ENCODE measurements at regions not wholly inside any gene's neighbourhood (a gene's known extent, or its start where the extent isn't known, plus 50 kb on each side); places are given as distances from the start of the nearest gene placed in this dataset.

DNA sequence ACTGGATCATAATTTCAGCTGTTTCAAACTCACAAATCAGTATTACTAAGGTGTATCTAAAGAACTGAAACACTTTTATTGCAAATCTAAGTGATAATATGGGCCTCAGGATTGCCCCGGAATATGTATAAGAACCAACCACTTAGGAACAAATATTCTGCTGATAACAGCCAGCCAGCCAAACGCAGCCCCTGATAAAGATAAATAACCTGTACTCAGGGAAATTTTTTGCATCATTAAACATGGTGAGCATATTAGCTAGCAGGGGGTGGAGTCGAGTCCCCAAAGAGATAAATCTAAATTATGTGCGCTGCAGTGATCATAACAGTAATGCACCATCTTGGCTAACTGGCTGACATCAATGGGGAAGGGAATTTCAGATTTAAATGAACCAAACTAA is 410.2 kb upstream of the MAP3K7 start:
- DNase-seq (ENCODE audit: low spot score) = no peak

DNA sequence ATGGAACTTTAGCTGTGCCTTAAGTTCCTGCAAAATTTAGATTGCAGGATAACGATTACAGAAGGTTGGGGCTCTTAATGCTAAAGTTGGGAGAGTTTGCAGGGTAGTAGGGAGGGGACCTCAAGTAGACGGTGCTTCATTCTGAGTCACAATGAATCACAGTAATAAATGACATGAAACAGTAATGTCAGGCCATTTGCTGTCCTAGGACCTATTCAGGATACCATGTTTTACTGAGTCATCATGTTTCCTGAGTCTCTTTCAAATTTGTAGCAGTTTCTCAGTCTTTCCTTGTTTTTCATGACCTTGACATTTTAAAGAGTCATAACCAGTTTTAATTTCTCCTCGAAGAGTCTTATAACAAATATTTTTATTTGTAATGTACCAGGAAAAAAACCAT is 406.9 kb upstream of the MAP3K7 start:
- no peak for DNase-seq (ENCODE audit: low spot score)

GRCh38 chr6:90989763-90990162 is 402.9 kb upstream of the MAP3K7 start:
- no peak for DNase-seq (ENCODE audit: low spot score)

- DNase-seq (ENCODE audit: low spot score) = no peak
Measured at GRCh38 chr6:90984066-90984465, 397.2 kb upstream of the MAP3K7 start.

DNA sequence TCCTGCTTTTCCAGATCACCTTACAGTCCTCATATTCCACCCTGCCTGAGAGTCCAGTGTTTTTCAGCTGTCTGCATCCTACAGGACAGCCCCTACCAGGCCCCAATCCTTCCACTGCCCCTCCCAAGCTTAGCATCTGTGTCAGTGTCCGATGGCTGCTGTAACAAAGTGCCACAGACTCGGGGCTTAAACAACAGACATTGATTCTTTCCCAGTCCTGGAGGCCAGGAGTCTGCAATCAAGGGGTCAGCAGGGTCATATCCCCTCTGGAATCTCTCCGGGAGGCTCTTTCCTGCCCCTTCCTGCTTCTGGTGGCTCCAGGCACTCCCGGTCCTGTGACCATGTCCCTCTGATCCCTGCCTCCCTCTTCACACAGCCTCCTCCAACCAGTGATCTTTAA is 396.6 kb upstream of the MAP3K7 start:
- DNase-seq (ENCODE audit: low spot score) = no peak

DNA sequence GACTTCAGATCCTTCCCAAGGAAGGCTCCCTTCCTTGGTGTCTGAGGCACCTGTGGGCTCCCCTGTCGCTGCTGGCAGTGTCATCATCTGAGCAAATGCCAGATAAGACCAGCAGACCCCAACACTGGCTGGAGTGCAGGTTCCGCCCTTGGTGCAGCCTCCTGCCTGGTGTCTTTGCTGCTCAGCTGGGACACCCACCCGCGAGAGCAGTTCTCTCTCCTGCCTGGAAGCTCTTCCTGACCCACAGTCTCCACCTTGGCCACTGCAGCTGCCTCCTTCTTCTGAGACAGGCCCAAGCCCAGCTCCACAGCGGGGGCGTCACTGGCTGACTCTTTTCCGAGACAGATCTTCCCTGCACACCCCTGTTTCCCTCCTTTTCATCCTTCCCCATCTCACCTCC is 395.7 kb upstream of the MAP3K7 start:
- no peak for DNase-seq (ENCODE audit: low spot score)

DNA sequence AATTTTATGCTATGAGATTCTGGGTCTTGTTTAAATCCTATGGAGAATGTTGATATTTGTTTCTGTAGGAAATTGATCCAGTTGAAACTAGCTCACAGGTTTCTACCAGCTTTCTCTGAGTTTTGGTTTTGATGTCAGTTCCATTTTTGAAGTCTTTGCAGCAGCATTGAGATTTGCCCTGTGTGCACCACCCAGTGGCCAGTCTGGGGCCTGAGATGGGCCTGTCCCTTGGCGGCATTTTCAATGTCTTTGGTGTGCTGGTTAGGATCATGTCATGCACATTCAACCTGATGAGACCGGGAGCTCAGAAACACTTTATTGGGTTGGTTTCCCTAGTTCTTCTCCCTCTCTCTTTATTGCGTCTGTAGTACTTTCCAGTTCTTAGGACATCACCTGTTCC is 395.2 kb upstream of the MAP3K7 start:
- peak; percentile 3 for DNase-seq (ENCODE audit: low spot score)

DNA sequence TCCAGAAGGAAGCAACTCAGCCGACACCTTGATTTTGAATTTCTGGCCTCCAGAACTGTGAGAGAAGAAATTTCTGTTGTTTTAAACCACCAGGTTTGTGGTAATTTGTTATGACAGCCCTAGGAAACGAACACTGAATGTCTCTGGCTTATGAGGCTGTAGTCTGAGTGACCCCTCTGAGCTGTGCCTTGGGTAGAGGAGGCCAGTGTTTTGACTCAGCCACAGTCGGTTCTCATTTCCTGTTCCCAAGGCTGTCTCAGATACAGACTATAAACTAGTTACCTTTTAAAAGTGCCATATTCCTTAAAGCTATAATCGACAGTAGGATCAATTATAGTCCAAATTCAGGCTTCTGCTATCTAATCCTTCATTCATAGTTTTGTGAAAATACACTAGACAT is 391.2 kb upstream of the MAP3K7 start:
- DNase-seq (ENCODE audit: low spot score) = no peak

DNA sequence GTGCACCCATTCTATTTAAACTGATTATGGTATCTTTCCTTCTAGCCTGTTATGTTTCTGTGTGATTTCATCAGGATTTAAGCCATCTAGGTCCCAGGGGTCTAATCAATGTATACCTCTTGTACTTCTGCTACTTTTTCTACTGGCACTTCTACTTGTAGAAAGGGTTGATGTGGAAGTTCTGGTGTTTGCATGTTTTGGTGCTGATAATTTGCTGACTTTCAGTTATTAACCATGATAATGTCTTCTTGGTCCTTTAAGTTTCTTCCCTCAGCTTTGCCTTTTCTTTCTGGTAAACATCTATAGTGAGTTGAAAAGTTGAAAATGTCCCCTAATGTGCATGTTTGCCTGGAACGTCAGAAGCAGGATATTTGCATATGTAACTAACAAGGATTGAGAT is 390.6 kb upstream of the MAP3K7 start:
- no peak for DNase-seq (ENCODE audit: low spot score)

DNA sequence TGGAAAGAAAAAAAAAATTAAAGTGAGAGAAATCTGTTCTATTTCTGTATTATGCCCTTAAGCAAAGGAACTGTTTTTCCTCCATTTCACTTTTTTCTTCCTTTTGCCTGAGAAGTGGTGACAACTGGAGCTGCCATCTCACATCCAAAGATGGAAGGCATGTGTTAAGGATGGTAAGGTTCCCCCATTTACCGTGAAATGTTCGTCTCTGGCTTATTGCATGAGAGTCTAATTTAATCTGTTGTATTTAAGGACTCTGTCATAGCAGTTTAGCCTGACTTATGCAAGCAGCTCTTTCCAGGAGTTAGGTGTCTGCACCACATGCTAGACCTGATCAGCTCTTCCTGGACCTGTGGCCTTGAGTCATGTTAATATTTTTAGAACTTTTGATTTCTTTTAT is 389.5 kb upstream of the MAP3K7 start:
- DNase-seq (ENCODE audit: low spot score) = no peak

GRCh38 chr6:90975741-90976140 is 388.9 kb upstream of the MAP3K7 start:
- no peak for DNase-seq (ENCODE audit: low spot score)

DNA sequence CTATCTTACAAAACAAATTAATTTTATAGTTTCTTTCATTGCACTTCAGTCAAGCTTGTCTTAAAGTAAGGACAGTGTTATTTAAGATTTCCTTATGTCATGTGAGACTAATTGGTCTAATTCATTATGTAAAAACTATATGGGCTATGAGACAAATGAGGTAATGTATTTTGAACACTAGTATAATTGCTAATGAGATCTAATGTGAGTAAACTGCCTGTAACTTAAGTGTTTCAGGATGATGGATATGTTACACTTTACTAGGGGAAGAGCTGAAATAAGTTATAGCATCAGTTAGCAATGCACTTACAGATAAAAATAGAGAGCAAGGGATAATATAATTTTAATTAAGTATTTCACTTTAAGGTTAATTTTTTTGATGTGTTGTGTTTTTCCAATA is 386.3 kb upstream of the MAP3K7 start:
- no peak for DNase-seq (ENCODE audit: low spot score)

DNA sequence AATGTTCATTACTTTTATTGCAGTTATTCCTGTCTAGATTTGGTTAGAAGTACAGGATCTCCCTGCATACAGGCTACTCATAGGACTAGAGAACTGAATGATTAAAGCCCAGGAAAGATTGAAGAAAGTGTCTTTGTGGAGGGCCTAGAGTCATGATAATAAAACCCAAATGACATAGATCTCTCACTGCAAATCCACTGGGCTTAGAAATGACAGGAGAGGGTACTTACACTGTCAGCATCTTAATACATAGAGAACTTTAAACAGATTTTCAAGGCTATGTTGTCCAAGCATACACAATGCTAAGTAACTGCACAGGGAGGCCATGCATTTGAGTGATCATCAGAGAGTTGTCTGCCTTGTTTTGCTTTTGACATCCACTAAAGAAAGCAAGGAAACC is 383.8 kb upstream of the MAP3K7 start:
- DNase-seq (ENCODE audit: low spot score) = no peak

DNA sequence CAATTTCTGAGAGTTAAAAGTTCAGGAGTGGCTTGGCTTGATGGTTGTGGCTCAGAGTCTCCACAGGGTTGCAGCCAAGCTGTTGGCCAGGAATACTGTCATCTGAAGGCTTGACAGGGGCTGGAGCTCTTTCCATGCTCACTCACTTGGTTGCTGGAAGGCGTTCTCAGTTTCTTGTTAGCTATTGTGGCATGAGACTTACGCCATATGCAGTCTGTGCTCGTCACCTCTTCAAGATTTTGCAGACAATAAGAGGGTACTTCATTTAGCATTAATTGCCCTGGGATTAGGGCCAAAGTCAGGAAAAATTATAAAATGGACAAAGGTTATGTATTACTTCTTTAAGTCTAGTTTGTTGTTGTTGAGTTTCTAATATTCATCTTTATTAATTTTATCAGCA is 380.6 kb upstream of the MAP3K7 start:
- no peak for DNase-seq (ENCODE audit: low spot score)

- no peak for DNase-seq (ENCODE audit: low spot score)
Measured at GRCh38 chr6:90960324-90960723, 373.5 kb upstream of the MAP3K7 start.

DNA sequence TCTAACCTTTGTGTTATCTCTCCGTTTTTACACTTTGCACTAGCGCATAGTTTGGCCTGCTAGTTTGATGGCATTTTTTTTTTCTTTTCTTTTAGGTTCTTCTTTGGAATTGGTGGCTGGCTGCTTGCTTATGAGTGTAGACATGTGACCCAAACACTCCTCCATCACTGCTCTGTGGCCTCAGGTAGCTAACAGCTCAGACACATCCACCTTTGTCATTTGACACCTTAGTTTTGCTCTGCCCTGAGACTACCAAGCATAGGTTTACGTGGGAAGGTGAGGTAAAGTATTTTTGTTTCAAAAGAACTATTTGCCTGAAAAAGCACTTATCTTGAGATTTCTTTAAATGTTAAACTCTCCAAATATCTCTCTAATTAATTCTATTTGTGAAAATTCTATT is 368.4 kb upstream of the MAP3K7 start:
- no peak for DNase-seq (ENCODE audit: low spot score)

- no peak for DNase-seq (ENCODE audit: low spot score)
Measured at GRCh38 chr6:90953405-90954161, 366.7 kb upstream of the MAP3K7 start.

GRCh38 chr6:90952176-90952575 is 365.3 kb upstream of the MAP3K7 start:
- DNase-seq (ENCODE audit: low spot score) = no peak

DNA sequence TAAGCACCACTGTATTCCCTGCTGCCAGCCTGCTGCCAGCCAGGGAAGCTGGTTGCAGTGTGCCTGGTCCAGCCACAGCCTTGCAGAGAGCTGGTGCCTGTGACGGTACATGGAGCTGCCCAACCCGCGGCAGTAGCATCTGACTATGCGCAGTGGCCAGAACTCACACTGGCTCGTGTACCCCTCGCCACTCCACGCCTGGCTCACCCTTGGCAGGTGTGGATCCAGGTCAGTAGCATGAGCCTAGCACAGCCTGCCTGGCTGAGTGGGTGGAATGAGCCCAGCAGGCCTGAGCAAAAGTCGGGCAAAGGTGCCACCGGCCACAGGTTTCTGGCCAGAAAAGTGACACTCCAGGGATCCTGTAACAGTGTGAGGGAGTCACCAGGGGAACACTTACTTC is 361.7 kb upstream of the MAP3K7 start:
- no peak for DNase-seq (ENCODE audit: low spot score)

DNA sequence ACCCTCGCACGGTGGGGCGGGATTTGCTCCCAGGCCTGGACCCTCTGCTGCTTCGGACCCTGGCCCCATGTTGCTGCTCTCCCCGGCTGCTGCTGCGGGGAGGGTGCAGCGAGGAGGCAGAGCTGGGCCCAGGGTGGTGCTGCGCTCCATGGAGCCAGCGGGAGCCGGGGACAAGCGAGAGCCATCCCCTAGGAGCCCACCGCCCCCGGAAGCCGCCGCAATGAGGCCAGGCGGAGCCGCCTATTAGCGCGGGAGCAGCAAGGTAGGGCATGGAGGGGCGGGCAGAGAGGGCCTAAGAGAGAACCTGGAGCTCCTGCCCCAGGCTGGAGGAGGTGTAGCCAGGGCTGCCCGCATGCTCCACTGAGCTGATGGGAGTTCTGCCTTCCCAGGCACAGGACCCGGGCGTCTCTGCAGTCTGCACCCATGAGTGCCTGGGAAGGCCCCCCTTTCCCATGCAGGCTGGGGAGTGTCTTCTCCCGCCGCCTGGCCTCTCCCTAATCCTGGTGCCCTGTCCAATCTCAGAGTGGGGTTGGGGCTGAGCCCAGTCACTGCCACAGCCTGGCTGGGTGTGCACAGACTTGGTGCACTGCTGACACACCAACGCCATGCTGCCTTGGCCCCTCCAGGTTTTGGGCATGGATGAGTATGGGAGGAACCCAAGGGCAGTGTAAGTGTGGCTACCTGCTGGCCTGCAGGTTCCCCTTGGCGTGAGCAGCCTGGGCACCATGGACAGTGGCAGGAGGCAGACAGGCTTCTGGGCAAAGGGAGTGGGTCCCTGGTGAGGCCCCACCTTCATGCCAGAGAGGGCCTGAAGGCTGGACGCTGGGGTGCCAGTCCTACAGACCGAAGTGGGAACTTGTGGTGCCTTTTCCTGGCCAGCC is 360.6 kb upstream of the MAP3K7 start:
- DNase-seq (ENCODE audit: low spot score) = no peak

DNA sequence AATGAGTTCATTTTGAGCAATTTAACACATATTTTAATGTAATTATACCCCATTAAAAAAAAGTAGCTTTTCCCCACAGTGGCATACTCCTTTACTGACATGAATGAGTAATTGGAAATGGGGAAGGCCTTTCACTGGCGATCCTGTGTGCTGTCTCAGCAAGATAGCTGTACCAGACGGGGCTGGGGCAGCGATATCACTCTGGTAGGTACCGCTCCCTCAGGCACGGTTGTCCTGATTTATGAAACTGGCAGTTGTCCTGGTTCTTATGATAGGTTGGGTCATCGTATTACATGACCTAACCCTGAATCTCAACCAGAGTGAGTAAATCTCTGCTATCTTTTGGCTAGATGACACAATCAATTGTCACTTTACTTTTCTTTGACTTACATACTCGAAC is 355.0 kb upstream of the MAP3K7 start:
- DNase-seq (ENCODE audit: low spot score) = no peak

GRCh38 chr6:90940812-90941481 is 354.1 kb upstream of the MAP3K7 start:
- peak; percentile 68 for DNase-seq (ENCODE audit: low spot score)

DNA sequence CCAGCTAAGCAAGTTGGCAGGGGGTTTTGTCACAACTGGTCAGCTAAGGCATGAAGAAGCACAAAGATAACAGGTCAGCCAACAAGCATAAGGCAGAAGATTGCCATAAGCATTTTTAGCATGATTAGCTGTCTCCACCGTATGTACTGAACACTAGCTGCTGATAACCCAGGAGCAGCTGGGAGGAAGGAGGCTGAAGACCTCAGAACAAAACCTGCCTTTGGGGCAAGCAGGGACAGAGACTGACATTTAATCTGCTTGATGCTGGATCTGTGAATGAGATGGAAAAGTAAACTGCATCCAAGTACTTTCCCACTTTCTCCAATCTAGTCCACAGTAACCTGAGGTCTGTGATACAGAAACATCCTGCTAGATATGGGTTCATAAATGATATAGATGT is 353.0 kb upstream of the MAP3K7 start:
- no peak for DNase-seq (ENCODE audit: low spot score)

All from HT-29 (cell line).